ENCODE measurements at regions not wholly inside any gene's neighbourhood (a gene's known extent, or its start where the extent isn't known, plus 50 kb on each side); places are given as distances from the start of the nearest gene placed in this dataset.

DNA sequence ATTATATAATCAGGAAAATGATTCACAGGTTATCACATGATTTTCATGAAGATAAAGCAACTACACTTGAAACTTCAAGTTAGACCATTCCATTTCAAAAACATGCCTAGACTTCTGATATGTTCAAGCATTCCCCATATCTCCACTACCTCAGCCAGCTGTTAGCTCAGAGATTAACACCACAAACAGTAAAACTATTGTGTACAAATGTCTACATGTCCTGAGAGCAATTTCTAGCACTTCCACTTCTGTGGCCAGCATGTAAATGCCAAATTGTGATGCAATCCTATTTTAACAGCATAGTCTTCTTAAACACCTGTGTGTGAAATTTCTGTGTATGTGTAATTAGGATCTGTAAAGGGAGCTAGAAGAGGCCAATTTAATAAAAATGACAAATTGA lies 1271.3 kb downstream of the CDY2B start:
- Histone ChIP-seq H2AFZ (ENCODE audit: low read depth, low read length) (no peak overlapping the region), H3K9ac (ENCODE audit: low read depth, low read length) (no peak overlapping the region), H4K20me1 (ENCODE audit: insufficient read depth, low read length) (no peaks in the 10 kb centered on the region), H3K9me3 (ENCODE audit: insufficient read depth, low read length, severe bottlenecking) (no peaks in the 10 kb centered on the region), H3K79me2 (ENCODE audit: insufficient read depth, low read length) (no peaks in the 10 kb centered on the region), H3K4me2 (ENCODE audit: insufficient read depth, low read length) (no peak overlapping the region), H3K36me3 (ENCODE audit: insufficient read depth, low read length) (no peaks in the 10 kb centered on the region), H3K4me3 (ENCODE audit: low read depth in 1 of 2, low read length in 2 of 2) (no peak overlapping the region), H3K27me3 (ENCODE audit: insufficient read depth, low read length, poor library complexity) (no peaks in the 10 kb centered on the region), H3K4me1 (ENCODE audit: insufficient read depth, low read length) (no peaks in the 10 kb centered on the region), H3K27ac (ENCODE audit: low read length) (no peak overlapping the region)
- DNase-seq (no peak), ATAC-seq (ENCODE audit: insufficient read depth, low read depth) (no peak)
- TF ChIP-seq, protein P1, sequence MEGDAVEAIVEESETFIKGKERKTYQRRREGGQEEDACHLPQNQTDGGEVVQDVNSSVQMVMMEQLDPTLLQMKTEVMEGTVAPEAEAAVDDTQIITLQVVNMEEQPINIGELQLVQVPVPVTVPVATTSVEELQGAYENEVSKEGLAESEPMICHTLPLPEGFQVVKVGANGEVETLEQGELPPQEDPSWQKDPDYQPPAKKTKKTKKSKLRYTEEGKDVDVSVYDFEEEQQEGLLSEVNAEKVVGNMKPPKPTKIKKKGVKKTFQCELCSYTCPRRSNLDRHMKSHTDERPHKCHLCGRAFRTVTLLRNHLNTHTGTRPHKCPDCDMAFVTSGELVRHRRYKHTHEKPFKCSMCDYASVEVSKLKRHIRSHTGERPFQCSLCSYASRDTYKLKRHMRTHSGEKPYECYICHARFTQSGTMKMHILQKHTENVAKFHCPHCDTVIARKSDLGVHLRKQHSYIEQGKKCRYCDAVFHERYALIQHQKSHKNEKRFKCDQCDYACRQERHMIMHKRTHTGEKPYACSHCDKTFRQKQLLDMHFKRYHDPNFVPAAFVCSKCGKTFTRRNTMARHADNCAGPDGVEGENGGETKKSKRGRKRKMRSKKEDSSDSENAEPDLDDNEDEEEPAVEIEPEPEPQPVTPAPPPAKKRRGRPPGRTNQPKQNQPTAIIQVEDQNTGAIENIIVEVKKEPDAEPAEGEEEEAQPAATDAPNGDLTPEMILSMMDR (IDR thresholded peaks at IDR 0.05; ENCODE audit: borderline replicate concordance, extremely low read depth, low read length, poor library complexity, severe bottlenecking) = no peak
- TF ChIP-seq EZH2 (IDR thresholded peaks at IDR 0.05; ENCODE audit: borderline replicate concordance, low read depth, low read length, severe bottlenecking) = no peak

DNA sequence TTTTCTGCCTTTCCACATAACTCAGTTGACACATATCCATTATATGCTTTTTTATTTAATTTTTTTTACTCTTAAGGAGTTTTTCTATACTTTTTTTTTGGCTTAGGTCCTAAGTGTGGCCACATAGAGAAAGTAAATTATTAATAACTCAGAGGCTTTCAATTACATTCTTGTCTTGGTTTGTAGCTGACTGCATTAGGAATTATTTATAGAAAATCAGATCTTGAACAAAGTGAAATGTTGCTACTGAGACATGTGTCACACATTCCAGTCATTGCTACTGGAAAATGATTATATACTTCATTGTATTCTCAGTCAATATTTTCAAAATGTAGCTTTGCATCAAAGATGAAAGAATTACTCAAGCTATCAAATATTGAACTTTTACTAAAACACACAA lies 1277.9 kb downstream of the CDY2B start:
- Histone ChIP-seq H2AFZ (ENCODE audit: low read depth, low read length) (no peak overlapping the region), H3K4me3 (ENCODE audit: low read depth in 1 of 2, low read length in 2 of 2) (no peak overlapping the region), H3K79me2 (ENCODE audit: insufficient read depth, low read length) (no peaks in the 10 kb centered on the region), H3K36me3 (ENCODE audit: insufficient read depth, low read length) (no peaks in the 10 kb centered on the region), H4K20me1 (ENCODE audit: insufficient read depth, low read length) (no peaks in the 10 kb centered on the region), H3K27ac (ENCODE audit: low read length) (no peak overlapping the region), H3K27me3 (ENCODE audit: insufficient read depth, low read length, poor library complexity) (no peaks in the 10 kb centered on the region), H3K4me1 (ENCODE audit: insufficient read depth, low read length) (no peaks in the 10 kb centered on the region), H3K4me2 (ENCODE audit: insufficient read depth, low read length) (no peak overlapping the region), H3K9ac (ENCODE audit: low read depth, low read length) (no peak overlapping the region), H3K9me3 (ENCODE audit: insufficient read depth, low read length, severe bottlenecking) (no peaks in the 10 kb centered on the region)
- ATAC-seq (ENCODE audit: insufficient read depth, low read depth) = no peak
- DNase-seq = no peak
- TF ChIP-seq, protein P1 (IDR thresholded peaks at IDR 0.05; ENCODE audit: borderline replicate concordance, extremely low read depth, low read length, poor library complexity, severe bottlenecking) = no peak
- TF ChIP-seq EZH2 (IDR thresholded peaks at IDR 0.05; ENCODE audit: borderline replicate concordance, low read depth, low read length, severe bottlenecking) = no peak

DNA sequence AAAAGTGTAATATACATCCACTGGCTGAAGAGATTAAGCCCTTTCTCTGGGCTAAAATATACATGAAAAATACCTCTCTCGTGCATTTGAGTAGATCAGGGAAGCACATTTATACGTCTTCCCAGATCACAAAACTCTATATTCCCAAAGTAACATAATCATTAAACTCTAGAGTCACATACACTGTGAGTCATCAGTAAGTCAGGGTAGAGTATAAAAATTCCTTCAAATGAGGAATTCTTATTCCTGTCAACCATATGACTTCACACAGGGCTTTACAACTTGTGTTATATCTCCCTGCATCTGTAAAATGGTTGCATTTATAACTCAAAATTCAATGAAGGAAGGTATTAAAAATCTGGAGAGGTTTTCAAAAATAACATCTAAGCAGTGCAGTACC lies 1278.4 kb downstream of the CDY2B start:
- H3K4me3 ChIP-seq (ENCODE audit: low read depth in 1 of 2, low read length in 2 of 2) = no peak overlapping the region
- no peaks in the 10 kb centered on the region for H3K79me2 ChIP-seq (ENCODE audit: insufficient read depth, low read length)
- no peaks in the 10 kb centered on the region for H3K27me3 ChIP-seq (ENCODE audit: insufficient read depth, low read length, poor library complexity)
- no peak overlapping the region for H3K27ac ChIP-seq (ENCODE audit: low read length)
- H3K9ac ChIP-seq (ENCODE audit: low read depth, low read length) = no peak overlapping the region
- no peaks in the 10 kb centered on the region for H3K36me3 ChIP-seq (ENCODE audit: insufficient read depth, low read length)
- TF ChIP-seq EZH2 (IDR thresholded peaks at IDR 0.05; ENCODE audit: borderline replicate concordance, low read depth, low read length, severe bottlenecking) = no peak
- TF ChIP-seq, protein P1 (IDR thresholded peaks at IDR 0.05; ENCODE audit: borderline replicate concordance, extremely low read depth, low read length, poor library complexity, severe bottlenecking) = no peak
- H3K9me3 ChIP-seq (ENCODE audit: insufficient read depth, low read length, severe bottlenecking) = no peaks in the 10 kb centered on the region
- no peaks in the 10 kb centered on the region for H3K4me1 ChIP-seq (ENCODE audit: insufficient read depth, low read length)
- H4K20me1 ChIP-seq (ENCODE audit: insufficient read depth, low read length) = no peaks in the 10 kb centered on the region
- no peak overlapping the region for H2AFZ ChIP-seq (ENCODE audit: low read depth, low read length)
- DNase-seq = no peak
- H3K4me2 ChIP-seq (ENCODE audit: insufficient read depth, low read length) = no peak overlapping the region
- no peak for ATAC-seq (ENCODE audit: insufficient read depth, low read depth)

DNA sequence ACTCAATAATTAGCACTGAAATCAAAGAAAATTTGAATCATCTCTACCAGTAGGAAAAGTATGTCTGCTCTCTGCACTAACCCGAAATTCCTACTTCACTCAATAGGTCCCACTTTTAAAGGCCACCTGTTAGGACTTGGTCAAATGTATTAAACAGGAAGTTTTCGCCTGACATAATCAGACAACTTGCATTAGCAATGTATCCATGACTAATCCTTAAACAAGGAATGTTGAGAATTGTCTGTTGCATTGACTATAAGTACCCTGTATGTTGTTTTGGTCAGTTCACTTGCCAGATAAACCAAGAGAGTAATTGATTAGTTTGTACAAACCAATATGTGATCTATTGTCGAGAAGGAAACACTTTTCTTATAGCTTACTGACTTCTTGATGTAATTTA lies 1308.0 kb downstream of the CDY2B start:
- no peak for DNase-seq
- no peaks in the 10 kb centered on the region for H3K36me3 ChIP-seq (ENCODE audit: insufficient read depth, low read length)
- H3K27me3 ChIP-seq (ENCODE audit: insufficient read depth, low read length, poor library complexity) = no peaks in the 10 kb centered on the region
- no peak overlapping the region for H3K4me2 ChIP-seq (ENCODE audit: insufficient read depth, low read length)
- H3K4me3 ChIP-seq (ENCODE audit: low read depth in 1 of 2, low read length in 2 of 2) = no peak overlapping the region
- no peaks in the 10 kb centered on the region for H3K4me1 ChIP-seq (ENCODE audit: insufficient read depth, low read length)
- no peak overlapping the region for H3K9ac ChIP-seq (ENCODE audit: low read depth, low read length)
- H3K27ac ChIP-seq (ENCODE audit: low read length) = no peak overlapping the region
- no peaks in the 10 kb centered on the region for H3K9me3 ChIP-seq (ENCODE audit: insufficient read depth, low read length, severe bottlenecking)
- no peak overlapping the region for H2AFZ ChIP-seq (ENCODE audit: low read depth, low read length)
- ATAC-seq (ENCODE audit: insufficient read depth, low read depth) = no peak
- no peak for TF ChIP-seq EZH2 (IDR thresholded peaks at IDR 0.05; ENCODE audit: borderline replicate concordance, low read depth, low read length, severe bottlenecking)
- TF ChIP-seq, protein P1 (IDR thresholded peaks at IDR 0.05; ENCODE audit: borderline replicate concordance, extremely low read depth, low read length, poor library complexity, severe bottlenecking) = no peak
- no peaks in the 10 kb centered on the region for H3K79me2 ChIP-seq (ENCODE audit: insufficient read depth, low read length)
- H4K20me1 ChIP-seq (ENCODE audit: insufficient read depth, low read length) = no peaks in the 10 kb centered on the region
